HuH-7.5 (cell line): ENCODE measurements at regions not wholly inside any gene's neighbourhood (a gene's known extent, or its start where the extent isn't known, plus 50 kb on each side); places are given as distances from the start of the nearest gene placed in this dataset.
"Not testable (repeated sequence)": the region's sequence is repeated elsewhere in the genome, so short reads cannot be mapped to it uniquely, and the experiment has no call there.

Experiments used
- DNase-seq: peaks from one replicate; pipeline ENCODE4 v3.0.0; 2011; ENCODE audit warnings: low spot score

DNA sequence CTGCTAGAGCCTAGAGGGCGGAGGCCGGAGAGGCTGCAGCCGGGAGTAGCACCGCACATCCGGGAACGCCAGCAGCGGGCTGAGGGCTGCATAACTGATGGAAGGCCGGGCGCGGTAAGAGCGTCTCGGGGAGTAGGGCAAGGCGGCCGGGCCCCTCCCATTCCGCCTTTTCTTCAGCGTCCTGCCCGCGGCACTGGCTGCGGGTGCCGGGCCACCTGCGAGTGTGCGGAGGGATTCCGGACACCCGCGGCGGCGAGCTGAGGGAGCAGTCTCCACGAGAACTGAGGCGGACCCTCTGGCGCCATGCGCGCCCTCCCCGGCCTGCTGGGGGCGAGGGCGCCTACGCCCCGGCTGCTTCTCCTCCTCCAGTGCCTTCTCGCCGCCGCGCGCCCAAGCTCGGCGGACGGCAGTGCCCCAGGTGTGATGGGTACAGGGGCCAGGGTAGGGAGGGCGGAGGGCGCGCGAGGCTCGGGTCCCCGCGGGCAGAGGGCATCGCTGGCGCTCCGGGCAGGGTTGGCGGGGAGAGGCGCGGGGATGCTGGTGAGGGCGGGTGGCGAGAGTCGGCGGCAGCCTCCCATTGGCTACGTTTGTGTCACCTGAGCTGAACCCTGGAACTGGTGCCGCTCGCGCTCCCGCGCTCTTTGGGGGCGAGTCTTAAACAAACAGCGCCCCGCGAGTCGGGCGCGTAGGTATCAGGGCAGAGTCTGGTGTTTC lies 334.4 kb downstream of the SRGAP2C start:
- peak; percentile 36 for DNase-seq

DNA sequence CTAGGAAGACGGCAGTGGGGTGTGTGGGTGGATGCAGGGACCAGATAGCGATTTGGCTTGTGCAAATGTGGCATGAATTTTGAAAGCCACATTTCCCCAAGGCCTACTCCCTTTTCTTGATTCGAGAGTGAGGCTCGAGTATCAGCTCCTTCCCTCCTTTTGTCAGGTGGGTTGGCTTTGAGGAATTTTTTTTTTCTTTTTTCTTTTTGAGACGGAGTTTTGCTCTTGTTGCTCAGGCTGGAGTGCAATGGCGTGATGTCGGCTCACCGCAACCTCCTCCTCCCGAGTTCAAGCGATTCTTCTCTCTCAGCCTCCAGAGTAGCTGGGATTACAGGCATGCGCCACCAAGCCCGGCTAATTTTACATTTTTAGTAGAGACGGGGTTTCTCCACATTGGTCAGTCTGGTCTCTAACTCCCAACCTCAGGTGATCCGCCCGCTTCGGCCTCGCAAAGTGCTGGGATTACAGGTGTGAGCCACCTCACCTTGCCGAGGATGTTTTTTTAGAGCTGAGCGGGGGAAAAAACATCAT lies 335.0 kb downstream of the SRGAP2C start:
- DNase-seq: not testable (repeated sequence)

DNA sequence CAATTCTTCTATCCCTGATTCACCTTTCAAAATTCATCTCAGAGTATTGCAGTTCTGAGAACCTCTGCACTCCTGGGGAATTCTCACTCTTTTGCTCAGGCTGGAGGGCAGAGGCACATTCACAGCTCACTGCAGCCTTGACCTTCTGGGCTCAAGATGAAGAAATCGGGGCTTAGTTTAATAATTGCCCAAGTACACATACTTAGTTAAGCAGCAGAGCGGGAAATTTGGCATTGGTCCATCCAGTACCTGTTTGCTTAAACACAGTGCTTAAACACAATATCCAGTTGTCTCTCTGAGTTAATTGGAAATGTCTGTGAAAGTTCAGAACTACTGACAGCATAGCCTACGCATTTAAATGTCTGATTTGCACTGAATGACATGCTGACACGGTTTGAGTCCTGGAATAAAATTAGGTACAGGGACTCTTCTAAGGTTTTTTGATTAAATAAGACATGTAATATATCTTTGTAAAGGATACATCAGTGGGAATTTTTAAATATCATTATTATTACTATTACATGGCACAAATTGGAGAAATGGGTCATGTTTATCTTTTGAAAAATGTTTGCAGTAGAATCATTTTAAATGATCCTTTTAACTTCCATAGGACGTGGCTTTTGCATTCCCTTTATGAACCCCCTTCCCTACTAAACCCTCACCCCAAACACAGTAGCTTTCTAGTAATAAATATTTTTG lies 337.4 kb downstream of the SRGAP2C start:
- DNase-seq: peak; percentile 19

DNA sequence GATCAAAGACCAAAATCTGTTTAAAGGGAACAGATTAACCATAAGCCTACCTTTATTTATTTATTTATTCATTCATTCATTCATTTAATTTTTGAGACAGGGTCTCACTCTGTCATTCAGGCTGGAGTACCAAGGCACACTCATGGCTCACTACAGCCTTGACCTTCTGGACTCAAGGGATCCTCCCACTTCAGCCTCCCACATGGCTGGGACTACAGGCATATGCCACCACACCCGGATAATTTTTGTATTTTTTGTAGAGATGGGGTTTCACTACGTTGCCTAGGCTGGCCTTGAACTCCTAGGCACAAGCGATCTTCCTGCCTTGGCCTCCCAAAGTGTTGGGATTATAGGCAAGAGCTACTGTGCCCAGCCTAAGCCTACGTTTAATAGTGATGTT lies 338.3 kb downstream of the SRGAP2C start:
- not testable (repeated sequence) for DNase-seq

DNA sequence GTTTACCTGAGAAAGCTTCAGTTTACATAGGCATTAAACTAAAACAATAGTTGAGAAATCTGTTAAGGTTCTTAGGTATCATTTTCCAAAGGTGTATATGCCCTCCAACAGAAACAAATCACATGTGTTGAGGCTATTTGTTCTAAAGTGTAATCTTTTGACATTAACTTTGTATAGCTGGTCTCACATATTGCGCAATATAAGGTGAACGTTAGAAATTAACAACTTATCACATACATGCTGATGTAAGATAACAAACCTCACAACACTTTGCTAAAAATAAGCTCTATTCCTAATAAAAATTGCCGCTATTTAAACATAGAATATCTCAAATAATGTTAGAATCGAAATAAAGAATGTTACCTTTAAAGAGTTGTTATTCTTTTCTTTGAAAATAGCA lies 340.6 kb downstream of the SRGAP2C start:
- DNase-seq: no peak

DNA sequence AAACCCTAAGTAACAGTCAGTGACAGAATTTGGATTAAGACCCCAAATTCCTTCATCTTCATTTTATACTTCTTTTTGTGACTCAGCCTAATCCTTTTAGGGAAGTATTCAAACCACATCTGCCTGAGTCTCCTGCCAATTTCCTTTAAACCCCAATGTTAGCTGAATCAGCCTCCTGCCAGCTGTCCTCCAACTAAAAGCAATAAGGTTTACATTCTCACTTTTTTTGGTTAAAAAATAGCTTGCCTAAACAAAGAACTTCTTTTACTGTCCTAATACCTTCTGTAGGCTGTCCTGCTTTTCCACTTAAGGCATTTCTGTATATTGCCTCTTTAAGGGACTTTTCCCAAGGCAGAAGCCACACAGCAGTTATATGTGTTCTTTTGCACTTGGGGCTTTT lies 344.2 kb downstream of the SRGAP2C start:
- DNase-seq: not testable (repeated sequence)

DNA sequence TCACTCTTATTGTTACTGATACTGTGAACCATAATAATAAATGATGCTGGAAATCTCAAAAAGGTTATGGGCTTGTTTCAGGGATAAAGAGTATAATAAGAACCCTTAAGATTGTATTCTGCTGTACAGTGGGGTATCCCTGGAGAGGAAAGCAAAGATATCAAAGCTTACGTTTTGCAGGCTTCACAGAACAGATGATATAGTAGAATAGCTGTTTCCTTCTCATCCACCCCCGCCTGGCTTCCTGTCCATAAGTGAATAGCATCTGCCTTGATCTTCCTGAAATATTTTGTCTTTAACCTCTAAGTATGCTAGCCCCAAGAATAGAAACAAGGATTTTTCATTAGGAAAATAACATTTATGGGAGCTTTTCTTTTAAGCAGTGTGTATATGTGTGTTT lies 345.3 kb downstream of the SRGAP2C start:
- not testable (repeated sequence) for DNase-seq

DNA sequence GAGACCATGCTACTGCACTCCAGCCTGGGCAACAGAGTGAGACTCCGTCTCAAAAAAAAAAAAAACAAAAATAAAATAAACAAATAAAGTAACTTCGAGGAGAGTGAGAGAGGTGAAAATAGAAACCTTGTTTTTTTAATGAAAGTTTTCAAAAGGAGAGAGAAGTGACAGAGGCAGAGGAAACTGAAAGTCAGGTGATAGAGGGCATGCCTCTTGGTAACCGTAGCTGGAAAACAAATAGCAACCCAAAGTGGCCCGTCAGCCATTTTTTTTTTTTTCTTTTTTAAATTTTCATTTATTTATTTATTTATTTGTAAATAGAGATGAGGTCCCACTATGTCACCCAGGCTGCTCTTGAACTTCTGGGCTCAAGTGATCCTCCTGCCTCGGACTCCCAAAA lies 347.0 kb downstream of the SRGAP2C start:
- not testable (repeated sequence) for DNase-seq

DNA sequence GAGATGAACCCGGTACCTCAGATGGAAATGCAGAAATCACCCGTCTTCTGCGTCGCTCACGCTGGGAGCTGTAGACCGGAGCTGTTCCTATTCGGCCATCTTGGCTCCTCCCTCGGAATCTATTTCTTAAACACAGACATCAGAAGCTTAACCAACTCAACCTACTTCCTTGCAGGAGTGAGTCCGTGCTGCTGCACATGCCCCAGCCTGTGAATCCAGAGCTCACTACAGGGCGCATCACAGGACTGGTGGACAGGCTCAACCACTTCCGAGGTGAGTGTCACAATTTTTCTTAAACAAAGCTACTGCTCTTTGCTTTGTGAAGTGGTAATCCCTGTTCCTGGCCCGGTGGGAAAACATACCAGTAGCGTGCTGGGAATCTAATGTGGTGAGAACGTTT lies 353.4 kb downstream of the SRGAP2C start:
- DNase-seq: not testable (repeated sequence)

DNA sequence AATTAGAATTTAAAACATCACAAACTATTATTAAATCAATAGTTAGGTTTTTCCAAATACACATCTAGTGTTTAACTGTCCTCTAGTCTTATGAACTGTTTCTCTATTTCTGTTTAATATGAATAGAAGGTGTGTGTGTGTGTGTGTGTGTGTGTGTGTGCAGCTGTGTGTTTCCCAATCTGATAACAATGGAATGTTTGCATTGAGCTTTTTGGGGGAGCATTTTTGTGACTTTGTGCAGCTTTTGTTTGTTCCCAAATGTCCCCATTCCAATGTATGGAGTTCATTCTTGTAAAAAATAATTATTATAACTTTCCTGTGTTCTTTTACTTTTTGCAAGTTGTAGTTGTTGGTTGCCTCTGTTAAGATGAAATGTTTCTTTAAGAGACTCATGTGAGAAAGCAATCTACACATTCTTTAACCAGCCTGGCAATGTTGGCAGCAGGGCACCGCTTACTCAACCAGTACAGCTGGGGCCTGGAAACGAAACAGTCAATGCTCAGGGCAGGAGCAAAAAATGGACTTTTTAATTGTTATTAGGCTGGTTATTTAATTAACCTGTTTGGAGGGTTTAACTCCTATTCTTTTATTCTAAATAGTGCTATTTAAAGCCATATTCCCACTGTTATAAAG lies 354.3 kb downstream of the SRGAP2C start:
- peak; percentile 5 for DNase-seq

DNA sequence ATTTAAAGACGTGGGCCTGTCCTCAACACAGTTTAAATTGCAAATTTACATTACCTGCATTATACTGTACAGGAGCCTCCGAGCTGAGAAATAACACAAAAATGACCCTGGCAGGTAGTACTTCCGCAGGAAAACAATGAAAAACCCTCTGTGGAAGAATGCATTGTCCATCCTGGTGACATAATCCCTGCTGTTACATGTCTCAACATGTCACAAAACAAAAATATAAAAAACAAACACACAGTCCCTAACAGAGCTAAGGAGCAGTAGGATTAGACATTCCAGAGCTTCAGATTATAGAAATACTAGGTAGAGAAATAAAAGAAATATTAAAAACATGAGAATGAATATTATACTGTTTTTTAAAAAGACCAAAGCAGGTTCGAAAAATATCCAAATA lies 359.2 kb downstream of the SRGAP2C start:
- not testable (repeated sequence) for DNase-seq

DNA sequence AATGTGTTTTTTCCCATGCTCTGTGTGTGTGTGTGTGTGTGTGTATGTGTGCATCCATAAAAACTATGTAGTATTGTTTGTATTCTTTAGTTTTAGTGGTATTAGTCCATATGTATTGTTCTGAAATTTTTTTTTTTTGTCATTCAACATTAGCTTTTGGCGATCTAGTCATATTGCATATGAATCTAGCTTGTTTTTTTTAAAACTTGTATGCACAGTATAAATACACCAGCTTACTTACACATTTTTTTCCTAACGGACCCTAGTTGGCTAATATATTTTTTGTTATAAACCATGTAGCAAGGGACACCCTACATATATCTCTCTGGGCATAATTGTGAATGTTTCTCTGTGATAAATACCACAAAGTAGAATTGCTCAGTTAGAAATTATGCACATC lies 359.7 kb downstream of the SRGAP2C start:
- DNase-seq: no peak

DNA sequence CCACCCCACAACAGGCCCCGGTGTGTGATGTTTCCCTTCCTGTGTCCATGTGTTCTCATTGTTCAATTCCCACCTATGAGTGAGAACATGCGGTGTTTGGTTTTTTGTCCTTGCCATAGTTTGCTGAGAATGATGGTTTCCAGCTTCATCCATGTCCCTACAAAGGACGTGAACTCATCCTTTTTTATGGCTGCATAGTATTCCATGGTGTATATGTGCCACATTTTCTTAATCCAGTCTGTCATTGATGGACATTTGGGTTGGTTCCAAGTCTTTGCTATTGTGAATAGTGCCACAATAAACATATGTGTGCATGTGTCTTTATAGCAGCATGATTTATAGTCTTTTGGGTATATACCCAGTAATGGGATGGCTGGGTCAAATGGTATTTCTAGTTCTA lies 361.1 kb downstream of the SRGAP2C start:
- not testable (repeated sequence) for DNase-seq

DNA sequence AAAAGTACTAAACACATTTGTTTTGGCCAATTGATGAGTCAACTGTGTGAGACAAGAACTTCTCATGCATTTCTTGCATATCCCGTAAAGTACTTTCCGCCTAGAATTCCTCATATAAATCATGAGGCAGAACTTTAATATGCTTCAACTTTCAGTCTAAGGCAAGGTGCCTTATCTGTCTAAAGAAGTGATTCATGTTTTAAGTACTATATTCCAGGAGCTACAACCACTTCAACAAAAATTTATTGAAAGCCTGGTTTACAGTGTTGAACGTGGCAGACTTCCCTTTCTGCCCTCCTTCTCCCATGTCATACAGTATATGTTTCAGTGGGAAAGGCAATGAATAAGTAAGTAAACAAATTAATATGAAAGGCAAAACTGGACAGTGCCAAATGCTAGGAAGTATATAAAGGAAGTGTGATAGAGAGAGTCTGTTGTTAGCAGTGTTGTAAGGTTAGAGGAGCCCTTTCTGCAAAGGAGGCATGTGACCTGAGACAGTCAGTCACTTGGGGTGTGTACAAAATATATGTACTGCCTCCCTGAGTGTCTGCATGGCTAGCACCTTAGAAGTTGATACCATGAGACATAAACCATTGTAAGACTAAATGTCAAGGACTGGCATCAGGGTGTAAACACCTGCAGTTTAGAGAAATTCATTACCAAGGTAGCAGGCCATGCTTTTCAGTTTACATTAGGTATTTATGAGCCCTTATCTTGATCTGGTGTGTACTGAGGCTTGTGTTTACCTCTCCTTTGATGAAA lies 362.2 kb downstream of the SRGAP2C start:
- DNase-seq: no peak

DNA sequence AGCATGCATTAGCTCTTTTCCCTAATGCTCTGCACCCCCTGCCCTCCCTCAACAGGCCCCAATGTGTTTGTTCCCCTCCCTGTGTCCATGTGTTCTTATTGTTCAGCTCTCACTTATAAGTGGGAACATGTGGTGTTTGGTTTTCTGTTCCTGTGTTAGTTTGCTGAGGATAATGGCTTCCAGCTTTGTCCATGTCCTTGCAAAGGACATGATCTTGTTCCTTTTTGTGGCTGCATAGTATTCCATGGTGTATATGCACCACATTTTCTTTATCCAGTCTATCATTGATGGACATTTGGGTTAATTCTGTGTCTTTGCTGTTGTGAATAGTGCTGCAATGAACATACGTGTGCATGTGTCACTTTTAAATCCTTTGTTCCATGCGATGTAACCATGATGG lies 363.0 kb downstream of the SRGAP2C start:
- not testable (repeated sequence) for DNase-seq

DNA sequence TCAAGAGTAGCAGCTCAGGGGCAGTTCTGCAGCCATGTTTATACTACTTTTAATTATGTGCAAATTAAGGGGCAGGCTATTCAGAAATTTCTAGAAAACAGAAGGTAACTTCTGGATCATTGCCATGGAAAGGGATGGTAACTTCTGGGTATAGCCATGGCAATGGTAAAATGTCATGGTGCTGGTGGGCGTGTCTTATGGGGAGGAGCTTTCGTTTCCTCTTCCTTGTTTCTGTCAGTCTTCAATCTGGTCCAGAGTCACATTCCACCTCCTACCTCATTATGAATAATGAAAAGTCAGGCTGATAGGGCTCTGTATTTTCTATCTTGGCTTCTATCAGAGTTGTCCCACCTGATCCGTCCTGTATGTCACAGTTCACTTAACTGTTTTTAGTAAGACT lies 366.0 kb downstream of the SRGAP2C start:
- DNase-seq: not testable (repeated sequence)

DNA sequence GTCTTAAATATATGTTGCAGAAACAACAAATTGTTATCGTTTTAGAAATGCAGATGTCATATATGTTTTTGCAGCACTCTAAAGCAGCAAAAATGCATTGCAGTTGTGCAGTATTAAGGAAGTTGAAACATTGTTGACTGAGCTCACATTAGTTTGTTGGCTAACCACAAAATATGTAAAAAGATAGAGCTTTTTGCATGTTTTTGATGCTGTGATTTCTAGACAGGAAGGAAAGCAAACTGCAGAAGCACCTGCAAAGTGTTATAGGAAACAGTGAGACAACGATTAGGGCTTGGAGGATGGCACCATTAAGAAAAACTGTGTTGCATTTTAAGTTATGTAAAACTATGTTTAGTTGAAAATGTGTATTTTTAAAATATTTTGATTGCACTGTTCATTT lies 366.7 kb downstream of the SRGAP2C start:
- DNase-seq: not testable (repeated sequence)

DNA sequence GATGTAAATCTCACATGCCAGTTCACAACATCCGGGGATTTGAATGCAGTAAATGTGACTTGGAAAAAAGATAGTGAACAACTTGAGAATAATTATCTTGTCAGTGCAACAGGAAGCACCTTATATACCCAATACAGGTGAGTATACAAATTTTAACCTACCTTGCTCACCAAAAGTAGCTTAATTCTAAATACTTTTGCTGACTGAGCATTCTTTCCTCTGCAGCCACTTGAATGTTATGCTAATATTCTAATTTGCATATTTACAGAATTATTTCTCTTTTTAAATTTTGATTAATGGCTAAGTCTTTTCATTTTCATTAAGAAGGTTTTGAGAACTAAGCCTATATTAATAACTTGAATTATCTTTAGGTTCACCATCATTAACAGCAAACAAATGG lies 371.8 kb downstream of the SRGAP2C start:
- not testable (repeated sequence) for DNase-seq

DNA sequence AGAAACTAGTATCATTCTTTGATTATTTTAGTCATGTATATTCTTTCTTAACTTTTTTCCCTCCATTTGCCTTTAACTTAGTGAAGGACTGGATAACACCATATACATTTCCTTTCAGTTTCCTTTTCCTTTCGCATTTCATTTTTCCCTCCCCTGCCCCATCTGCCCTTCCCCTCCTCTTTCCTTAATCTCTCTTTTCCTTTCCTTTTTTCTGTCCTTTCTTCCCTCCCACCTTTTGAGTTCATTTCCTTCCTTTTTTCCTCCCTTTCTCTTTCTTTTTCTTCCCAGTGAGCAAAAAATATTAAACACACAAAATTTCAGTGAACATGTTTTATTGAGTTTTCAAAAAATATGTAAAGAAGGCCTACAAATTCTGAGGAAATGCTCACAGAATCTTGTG lies 373.3 kb downstream of the SRGAP2C start:
- not testable (repeated sequence) for DNase-seq

DNA sequence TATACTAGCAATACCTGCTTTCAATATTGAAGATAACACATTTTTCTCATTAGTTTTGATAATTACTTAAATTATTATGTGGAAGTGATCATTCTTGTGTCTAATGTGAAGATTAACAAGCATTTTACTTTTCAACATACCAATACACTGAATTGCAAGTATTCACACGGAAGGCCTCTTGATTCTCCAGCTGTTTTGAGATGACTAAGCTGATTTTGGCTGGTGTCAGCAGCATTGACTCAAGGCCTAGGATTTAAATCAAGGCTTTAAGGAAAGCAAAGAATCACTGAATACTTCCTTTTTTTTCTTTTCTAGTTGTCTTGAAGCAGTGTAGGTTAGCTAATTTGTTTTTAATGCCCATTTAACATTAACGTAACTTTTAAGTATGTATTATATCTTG lies 373.7 kb downstream of the SRGAP2C start:
- DNase-seq: no peak

DNA sequence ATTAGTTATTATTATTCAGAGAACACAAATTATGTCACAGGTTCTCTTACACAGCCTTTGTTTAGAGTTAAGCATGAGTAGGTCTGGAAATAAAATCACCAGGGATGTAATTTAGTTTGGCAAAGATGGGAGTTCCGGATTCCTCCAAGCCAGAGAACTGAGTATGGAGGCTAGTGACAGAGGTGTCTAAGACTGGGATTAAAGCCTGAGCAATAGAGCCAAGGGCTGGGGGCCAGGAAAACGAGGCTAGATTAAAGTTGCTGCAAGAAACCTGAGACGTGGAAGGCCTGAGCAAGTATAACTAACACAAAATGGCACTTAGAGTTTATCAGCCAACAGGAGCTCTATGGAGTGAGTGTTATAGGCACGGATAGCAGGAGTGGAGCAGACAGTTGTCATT lies 381.6 kb downstream of the SRGAP2C start:
- no peak for DNase-seq

DNA sequence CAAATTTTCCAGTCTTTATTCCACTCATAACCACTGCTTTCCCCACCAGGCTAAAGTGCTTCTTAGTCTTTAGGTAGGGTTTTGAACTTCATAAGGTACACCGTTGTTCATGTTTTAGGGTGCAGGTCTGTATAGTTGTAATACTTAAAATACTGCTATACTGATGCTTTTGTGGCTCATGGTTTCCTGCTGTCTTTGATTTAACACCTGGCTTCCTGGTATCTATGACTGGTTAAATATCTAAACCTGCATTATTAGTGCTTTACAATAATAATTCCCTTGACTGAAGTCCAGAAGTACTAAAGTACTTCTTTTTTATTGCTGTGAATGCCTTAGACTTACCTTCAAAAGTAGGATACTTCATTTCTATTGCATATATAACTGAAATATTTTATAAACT lies 384.7 kb downstream of the SRGAP2C start:
- no peak for DNase-seq
